ENCODE measurements at regions not wholly inside any gene's neighbourhood (a gene's known extent, or its start where the extent isn't known, plus 50 kb on each side); places are given as distances from the start of the nearest gene placed in this dataset.

DNA sequence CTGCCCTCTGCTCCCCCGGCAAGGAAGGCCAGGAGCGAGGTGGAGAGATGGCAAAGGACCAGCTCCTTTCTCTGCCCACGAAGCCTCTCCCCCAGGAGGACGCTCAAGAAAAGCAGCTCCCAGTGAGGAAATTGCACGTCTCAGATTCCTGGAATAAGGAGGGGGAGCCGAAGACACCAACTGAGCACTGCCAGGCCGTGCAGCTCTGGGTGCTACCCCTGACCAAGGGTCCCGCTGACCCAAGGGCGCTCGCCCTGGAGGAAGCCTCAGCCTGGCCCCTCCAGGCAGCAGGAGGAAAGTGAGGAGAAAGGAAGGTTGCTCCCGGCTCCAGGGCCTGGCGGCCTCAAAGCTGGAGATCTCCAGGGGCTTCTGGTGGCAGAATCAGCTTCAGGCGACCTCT lies 174.1 kb upstream of the SFSWAP start (continued):
- TF ChIP-seq, protein P1, sequence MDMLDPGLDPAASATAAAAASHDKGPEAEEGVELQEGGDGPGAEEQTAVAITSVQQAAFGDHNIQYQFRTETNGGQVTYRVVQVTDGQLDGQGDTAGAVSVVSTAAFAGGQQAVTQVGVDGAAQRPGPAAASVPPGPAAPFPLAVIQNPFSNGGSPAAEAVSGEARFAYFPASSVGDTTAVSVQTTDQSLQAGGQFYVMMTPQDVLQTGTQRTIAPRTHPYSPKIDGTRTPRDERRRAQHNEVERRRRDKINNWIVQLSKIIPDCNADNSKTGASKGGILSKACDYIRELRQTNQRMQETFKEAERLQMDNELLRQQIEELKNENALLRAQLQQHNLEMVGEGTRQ (IDR thresholded peaks at IDR 0.05; ENCODE audit: low read length) = no peak
- no peak for TF ChIP-seq CTBP2 (IDR thresholded peaks at IDR 0.05; ENCODE audit: borderline replicate concordance, insufficient read depth, insufficient read length, low read length)
- no peak for TF ChIP-seq HDAC6 (IDR thresholded peaks at IDR 0.05; ENCODE audit: low read depth, low read length)
- no peak for TF ChIP-seq SIN3A (conservative IDR thresholded peaks at IDR 0.05 in 1 of 2, IDR thresholded peaks at IDR 0.05 in 1 of 2; ENCODE audit: low read depth in 1 of 2, low read length in 2 of 2)
- no peak for TF ChIP-seq BCL11A (IDR thresholded peaks at IDR 0.05; ENCODE audit: low read depth in 2 of 2, low read length in 2 of 2)
- TF ChIP-seq CHD2 (IDR thresholded peaks at IDR 0.05; ENCODE audit: low read length) = no peak

All from H1 (cell line).